ENCODE measurements at regions not wholly inside any gene's neighbourhood (a gene's known extent, or its start where the extent isn't known, plus 50 kb on each side); places are given as distances from the start of the nearest gene placed in this dataset.

DNA sequence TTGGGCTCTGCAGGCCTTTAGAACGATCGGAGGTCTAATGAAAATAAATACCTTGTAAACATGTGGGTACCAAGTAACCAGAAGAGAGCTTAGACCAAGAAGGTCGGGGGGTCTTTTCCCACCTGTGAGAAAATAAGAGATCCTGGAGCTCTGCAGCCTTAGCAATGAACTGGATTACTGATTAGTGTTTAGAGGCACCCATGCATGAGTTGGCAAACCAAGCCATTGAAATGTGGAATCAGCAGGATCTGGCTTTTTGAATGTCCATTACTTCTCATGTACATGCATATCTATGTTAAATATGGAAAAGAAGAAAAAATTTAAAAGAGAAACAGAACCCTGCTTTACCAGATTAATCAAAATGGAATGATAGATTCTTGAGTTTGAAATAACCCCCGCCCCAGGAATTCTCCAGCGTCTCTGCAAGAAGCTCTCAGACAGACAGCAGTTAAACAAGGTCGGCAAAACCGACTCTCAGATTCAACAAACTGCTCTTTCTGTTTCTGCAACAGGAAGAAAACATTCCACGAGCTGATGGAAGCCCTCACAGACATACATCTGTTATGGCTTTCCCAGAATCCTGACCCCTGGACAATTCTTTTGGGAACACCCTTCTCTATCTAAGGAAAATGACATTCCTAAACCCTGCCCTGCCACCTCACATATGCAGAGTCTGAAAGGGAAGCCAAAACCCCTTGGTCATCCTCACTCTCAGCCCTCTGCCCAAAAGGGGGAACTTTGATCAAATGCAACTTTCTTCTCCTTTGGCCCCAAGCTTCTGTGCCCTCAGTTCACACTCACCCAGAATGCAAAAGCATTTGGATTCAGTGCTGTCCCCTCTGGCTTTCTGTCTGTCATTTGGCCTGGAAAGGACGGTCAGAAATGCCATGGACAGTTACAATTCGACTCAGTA lies 78.7 kb upstream of the EN2 start:
- H3K27me3 ChIP-seq (ENCODE audit: control insufficient read depth in 3 of 3, insufficient read depth in 3 of 3, low read length in 2 of 3) = peaks cover 0 to 94% (median 86%) of the 10 kb centered on the region in 3 donors
- H3K36me3 ChIP-seq (ENCODE audit: control insufficient read depth in 4 of 4, insufficient read depth in 4 of 4, low read length in 4 of 4) = no peaks in the 10 kb centered on the region
- no peak for DNase-seq
- TF ChIP-seq, protein P1, sequence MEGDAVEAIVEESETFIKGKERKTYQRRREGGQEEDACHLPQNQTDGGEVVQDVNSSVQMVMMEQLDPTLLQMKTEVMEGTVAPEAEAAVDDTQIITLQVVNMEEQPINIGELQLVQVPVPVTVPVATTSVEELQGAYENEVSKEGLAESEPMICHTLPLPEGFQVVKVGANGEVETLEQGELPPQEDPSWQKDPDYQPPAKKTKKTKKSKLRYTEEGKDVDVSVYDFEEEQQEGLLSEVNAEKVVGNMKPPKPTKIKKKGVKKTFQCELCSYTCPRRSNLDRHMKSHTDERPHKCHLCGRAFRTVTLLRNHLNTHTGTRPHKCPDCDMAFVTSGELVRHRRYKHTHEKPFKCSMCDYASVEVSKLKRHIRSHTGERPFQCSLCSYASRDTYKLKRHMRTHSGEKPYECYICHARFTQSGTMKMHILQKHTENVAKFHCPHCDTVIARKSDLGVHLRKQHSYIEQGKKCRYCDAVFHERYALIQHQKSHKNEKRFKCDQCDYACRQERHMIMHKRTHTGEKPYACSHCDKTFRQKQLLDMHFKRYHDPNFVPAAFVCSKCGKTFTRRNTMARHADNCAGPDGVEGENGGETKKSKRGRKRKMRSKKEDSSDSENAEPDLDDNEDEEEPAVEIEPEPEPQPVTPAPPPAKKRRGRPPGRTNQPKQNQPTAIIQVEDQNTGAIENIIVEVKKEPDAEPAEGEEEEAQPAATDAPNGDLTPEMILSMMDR (IDR thresholded peaks at IDR 0.05; ENCODE audit: control extremely low read depth, extremely low read depth) = no peak
- no peak for ATAC-seq (ENCODE audit: insufficient read depth, low FRiP score)
- no peak overlapping the region for H3K4me3 ChIP-seq
- no peak overlapping the region for H3K27ac ChIP-seq (ENCODE audit: low read depth in 1 of 2, low read length in 1 of 2)
- no peak overlapping the region for H3K9ac ChIP-seq (ENCODE audit: insufficient read depth in 1 of 2, low read length in 2 of 2)
- peaks cover 0 to 4% (median 0%) of the 10 kb centered on the region in 4 donors for H3K9me3 ChIP-seq (ENCODE audit: control insufficient read depth in 4 of 4, insufficient read depth in 3 of 4, low read length in 3 of 4)
- H3K4me1 ChIP-seq (ENCODE audit: control insufficient read depth in 5 of 5, insufficient read depth in 5 of 5, low read length in 5 of 5) = peaks cover 0 to 43% (median 12%) of the 10 kb centered on the region in 5 donors
- 4 to 6% methylated on average over 10 of the region's 10 CpGs for WGBS, 2 donors

DNA sequence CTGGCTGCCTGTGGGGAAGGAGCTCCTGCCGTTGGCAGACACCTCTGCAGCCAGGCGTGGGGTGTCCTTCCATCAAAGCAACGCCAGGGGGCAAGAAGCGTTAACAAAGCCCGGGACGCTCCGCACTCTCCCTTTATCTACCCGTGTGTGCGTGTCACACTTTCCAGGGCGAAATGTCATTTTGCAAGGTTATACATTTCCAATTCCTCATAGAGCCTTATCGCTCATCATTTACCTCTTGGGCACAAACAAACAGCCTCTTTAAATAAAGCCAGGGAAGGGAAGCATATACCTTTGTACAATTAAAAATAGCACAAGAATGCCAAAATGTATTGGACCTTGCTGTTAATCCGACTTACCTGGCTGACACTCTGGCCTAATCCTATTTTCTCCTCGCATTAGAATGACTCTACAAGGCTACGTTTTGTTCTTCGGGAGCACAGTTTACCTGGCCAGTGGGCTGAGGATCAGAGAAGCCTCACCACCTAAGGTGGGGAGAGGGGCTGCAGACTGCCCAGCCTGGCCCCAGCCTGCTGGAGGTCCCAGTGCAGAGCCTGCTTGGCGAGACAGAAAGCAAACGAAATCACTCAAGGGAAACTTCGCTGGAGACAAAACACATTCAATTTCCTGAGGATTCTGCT lies 77.6 kb upstream of the EN2 start:
- 3% methylated on average over 18 of the region's 18 CpGs for WGBS, 2 donors
- DNase-seq (peak; percentile 71 to 78 (median 71)), ATAC-seq (ENCODE audit: insufficient read depth, low FRiP score) (peak; percentile 77)
- TF ChIP-seq, protein P1 (IDR thresholded peaks at IDR 0.05; ENCODE audit: control extremely low read depth, extremely low read depth) = peak; percentile 12
- Histone ChIP-seq H3K9me3 (ENCODE audit: control insufficient read depth in 4 of 4, insufficient read depth in 3 of 4, low read length in 3 of 4) (peaks cover 0 to 5% (median 0%) of the 10 kb centered on the region in 4 donors), H3K9ac (ENCODE audit: insufficient read depth in 1 of 2, low read length in 2 of 2) (no peak overlapping the region), H3K4me3 (no peak overlapping the region), H3K4me1 (ENCODE audit: control insufficient read depth in 5 of 5, insufficient read depth in 5 of 5, low read length in 5 of 5) (peaks cover 0 to 34% (median 12%) of the 10 kb centered on the region in 5 donors), H3K27ac (ENCODE audit: low read depth in 1 of 2, low read length in 1 of 2) (no peak overlapping the region), H3K27me3 (ENCODE audit: control insufficient read depth in 3 of 3, insufficient read depth in 3 of 3, low read length in 2 of 3) (peaks cover 0 to 91% (median 82%) of the 10 kb centered on the region in 3 donors), H3K36me3 (ENCODE audit: control insufficient read depth in 4 of 4, insufficient read depth in 4 of 4, low read length in 4 of 4) (no peaks in the 10 kb centered on the region)

DNA sequence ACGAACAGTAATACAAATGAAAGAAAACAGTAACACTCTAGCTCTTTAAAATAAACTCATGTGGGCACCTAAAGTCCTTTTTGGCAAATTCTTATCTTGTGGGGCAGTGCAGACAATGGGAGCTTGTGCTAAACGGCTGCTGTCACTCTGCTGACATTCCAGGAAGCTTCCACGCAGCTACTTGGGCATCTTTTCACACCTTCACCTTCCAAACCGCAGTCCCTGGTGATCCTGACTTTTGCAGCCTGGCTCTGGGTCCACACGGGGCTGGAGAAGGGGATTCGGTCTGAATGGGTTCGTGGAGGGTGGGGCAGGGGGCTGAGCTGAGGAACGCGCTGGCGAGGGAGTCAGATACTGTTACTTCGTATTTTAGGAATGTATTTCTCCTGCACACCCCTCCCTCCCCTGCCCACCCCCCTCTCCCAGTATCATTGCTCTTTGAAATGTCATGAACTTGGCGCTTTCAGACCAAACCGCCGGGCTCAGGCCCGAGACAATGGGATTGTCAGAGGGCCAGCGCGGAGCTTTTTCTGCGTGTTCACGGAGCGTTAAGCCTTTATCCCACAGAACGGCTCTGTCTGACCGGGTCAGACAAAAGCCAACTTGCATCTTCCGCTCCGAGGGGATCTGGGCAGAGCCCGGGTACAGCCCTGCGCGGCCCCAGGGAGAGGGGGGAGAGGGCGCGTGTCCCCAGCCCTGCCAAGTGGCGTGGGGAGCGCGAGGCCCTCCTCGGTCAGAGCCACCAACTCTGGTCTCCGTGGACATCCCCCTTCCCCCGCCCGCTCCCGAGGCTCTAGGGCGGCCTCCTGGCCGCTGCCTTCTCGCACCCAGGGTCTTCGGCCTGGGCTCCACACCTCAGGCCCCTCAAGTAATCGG lies 76.7 kb upstream of the EN2 start:
- no peak overlapping the region for H3K4me3 ChIP-seq
- no peaks in the 10 kb centered on the region for H3K36me3 ChIP-seq (ENCODE audit: control insufficient read depth in 4 of 4, insufficient read depth in 4 of 4, low read length in 4 of 4)
- no peak overlapping the region for H3K9ac ChIP-seq (ENCODE audit: insufficient read depth in 1 of 2, low read length in 2 of 2)
- TF ChIP-seq, protein P1 (IDR thresholded peaks at IDR 0.05; ENCODE audit: control extremely low read depth, extremely low read depth) = no peak
- no peak overlapping the region for H3K27ac ChIP-seq (ENCODE audit: low read depth in 1 of 2, low read length in 1 of 2)
- peaks cover 0 to 90% (median 76%) of the 10 kb centered on the region in 3 donors for H3K27me3 ChIP-seq (ENCODE audit: control insufficient read depth in 3 of 3, insufficient read depth in 3 of 3, low read length in 2 of 3)
- ATAC-seq (ENCODE audit: insufficient read depth, low FRiP score) (peak; percentile 9), DNase-seq (peak in 2 of 3 donors; percentile 12 to 22)
- peaks cover 0 to 5% (median 0%) of the 10 kb centered on the region in 4 donors for H3K9me3 ChIP-seq (ENCODE audit: control insufficient read depth in 4 of 4, insufficient read depth in 3 of 4, low read length in 3 of 4)
- 2% methylated on average over 34 to 42 of the region's 42 CpGs for WGBS, 2 donors
- H3K4me1 ChIP-seq (ENCODE audit: control insufficient read depth in 5 of 5, insufficient read depth in 5 of 5, low read length in 5 of 5) = peaks cover 0 to 32% (median 12%) of the 10 kb centered on the region in 5 donors

Data from lung (tissue), 11 donors.